ENCODE measurements at regions not wholly inside any gene's neighbourhood (a gene's known extent, or its start where the extent isn't known, plus 50 kb on each side); places are given as distances from the start of the nearest gene placed in this dataset.

DNA sequence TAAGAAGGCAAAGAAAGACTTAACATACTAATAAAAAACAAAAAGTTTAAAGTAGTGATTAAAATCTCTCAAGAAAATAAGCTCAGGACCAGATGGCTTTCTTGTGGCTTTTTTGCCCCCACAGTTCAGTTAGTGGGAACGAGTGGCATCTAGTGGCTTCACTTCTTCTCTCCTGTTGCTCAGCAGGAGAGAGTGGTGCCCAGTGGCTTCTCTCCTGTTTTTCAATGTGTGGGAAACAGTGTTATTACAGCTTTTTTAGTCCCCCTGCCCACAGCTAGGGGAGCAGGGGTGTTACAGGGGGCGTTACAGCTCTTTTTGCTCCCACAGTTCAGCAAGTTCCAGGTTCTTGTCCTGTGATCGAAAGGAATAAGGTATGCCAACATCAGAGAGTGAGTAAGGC, 135.2 kb downstream of the RERGL start:
- no peak overlapping the region for H4K8ac ChIP-seq (ENCODE audit: low read depth in 2 of 2, low read length in 2 of 2)
- no CpG with 5 or more reads among the region's 3 CpGs for WGBS, 2 experiments (ENCODE audit: extremely low coverage in 2 of 2, insufficient read length in 1 of 2)
- H2AK5ac ChIP-seq (ENCODE audit: low read depth, low read length), result no peak overlapping the region
- no peak overlapping the region for H3K23ac ChIP-seq (ENCODE audit: low read depth, low read length)
- H3K36me3 ChIP-seq (ENCODE audit: control insufficient read depth, insufficient read depth, low read length), result no peaks in the 10 kb centered on the region
- H2AFZ ChIP-seq (replicated peaks; ENCODE audit: low read length, poor library complexity), result no peak overlapping the region
- no peaks in the 10 kb centered on the region for H3K9me1 ChIP-seq (ENCODE audit: insufficient read depth, low read length)
- ChIA-PET CTCF (no interaction called here), POLR2A (ENCODE audit: unreplicated experiment) (no interaction called here)
- H3K27me3 ChIP-seq (ENCODE audit: control insufficient read depth, insufficient read depth, low read length), result no peaks in the 10 kb centered on the region
- no peak for ATAC-seq (ENCODE audit: low read depth)
- no peak overlapping the region for H2AK9ac ChIP-seq (replicated peaks; ENCODE audit: low read depth, low read length, poor library complexity)
- H3K4ac ChIP-seq (ENCODE audit: low read depth, low read length), result no peak overlapping the region
- dilution Hi-C loops (cut with HindIII; ENCODE audit: low sequenced_read_pairs, unreplicated experiment) (no loop called here), in situ Hi-C loops (cut with MboI; ENCODE audit: low sequenced_read_pairs) (no loop called here), intact Hi-C loops (cut with micrococcal nuclease) (no loop called here)
- no peak overlapping the region for H2BK5ac ChIP-seq (ENCODE audit: low read depth, low read length, poor library complexity, severe bottlenecking)
- no peak overlapping the region for H3K27ac ChIP-seq (ENCODE audit: insufficient read depth, low read length)
- H4K91ac ChIP-seq (ENCODE audit: insufficient read depth, low read depth, low read length), result no peak overlapping the region
- H3K79me1 ChIP-seq (ENCODE audit: low read depth in 1 of 2, low read length in 2 of 2), result no peaks in the 10 kb centered on the region
- no peak overlapping the region for H3K18ac ChIP-seq (ENCODE audit: low read depth, low read length)
- H2BK15ac ChIP-seq (ENCODE audit: low read depth, low read length), result no peak overlapping the region
- no peak overlapping the region for H3K4me2 ChIP-seq (ENCODE audit: low read depth, low read length)
- BruUV-seq (replicated peaks), result no TSS peak
- no peak overlapping the region for H3K9ac ChIP-seq (ENCODE audit: low read depth, low read length)
- H3K4me3 ChIP-seq (ENCODE audit: insufficient read depth, low read depth, low read length), result no peak overlapping the region
- no peak for DNase-seq
- H2BK20ac ChIP-seq (ENCODE audit: low read depth, low read length), result no peak overlapping the region
- H4K20me1 ChIP-seq (ENCODE audit: insufficient read depth, low read length), result no peaks in the 10 kb centered on the region
- no peak for TF ChIP-seq POLR2A (IDR thresholded peaks at IDR 0.05; ENCODE audit: low read depth, low read length)
- no peak for TF ChIP-seq MAFK (IDR thresholded peaks at IDR 0.05; ENCODE audit: low read depth, low read length)
- no peak for TF ChIP-seq CEBPB (IDR thresholded peaks at IDR 0.05; ENCODE audit: low read depth, low read length)
- no peak for TF ChIP-seq MXI1 (IDR thresholded peaks at IDR 0.05; ENCODE audit: borderline replicate concordance, low read depth, low read length)
- TF ChIP-seq, protein P1, sequence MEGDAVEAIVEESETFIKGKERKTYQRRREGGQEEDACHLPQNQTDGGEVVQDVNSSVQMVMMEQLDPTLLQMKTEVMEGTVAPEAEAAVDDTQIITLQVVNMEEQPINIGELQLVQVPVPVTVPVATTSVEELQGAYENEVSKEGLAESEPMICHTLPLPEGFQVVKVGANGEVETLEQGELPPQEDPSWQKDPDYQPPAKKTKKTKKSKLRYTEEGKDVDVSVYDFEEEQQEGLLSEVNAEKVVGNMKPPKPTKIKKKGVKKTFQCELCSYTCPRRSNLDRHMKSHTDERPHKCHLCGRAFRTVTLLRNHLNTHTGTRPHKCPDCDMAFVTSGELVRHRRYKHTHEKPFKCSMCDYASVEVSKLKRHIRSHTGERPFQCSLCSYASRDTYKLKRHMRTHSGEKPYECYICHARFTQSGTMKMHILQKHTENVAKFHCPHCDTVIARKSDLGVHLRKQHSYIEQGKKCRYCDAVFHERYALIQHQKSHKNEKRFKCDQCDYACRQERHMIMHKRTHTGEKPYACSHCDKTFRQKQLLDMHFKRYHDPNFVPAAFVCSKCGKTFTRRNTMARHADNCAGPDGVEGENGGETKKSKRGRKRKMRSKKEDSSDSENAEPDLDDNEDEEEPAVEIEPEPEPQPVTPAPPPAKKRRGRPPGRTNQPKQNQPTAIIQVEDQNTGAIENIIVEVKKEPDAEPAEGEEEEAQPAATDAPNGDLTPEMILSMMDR (conservative IDR thresholded peaks at IDR 0.05; ENCODE audit: low read depth, low read length), result no peak
- TF ChIP-seq RCOR1 (IDR thresholded peaks at IDR 0.05; ENCODE audit: insufficient replicate concordance, low read length), result no peak
- no peak for TF ChIP-seq FOS (IDR thresholded peaks at IDR 0.05; ENCODE audit: low read depth, low read length)
- TF ChIP-seq MAZ (IDR thresholded peaks at IDR 0.05; ENCODE audit: borderline replicate concordance, low read depth, low read length), result no peak
- TF ChIP-seq ELK1 (IDR thresholded peaks at IDR 0.05; ENCODE audit: borderline replicate concordance, low read depth, low read length), result no peak
- TF ChIP-seq USF2 (IDR thresholded peaks at IDR 0.05; ENCODE audit: low read depth, low read length), result no peak
- no peak for TF ChIP-seq CHD1 (IDR thresholded peaks at IDR 0.05; ENCODE audit: low read depth, low read length)
- no peak for TF ChIP-seq RAD21 (IDR thresholded peaks at IDR 0.05; ENCODE audit: low read length)
- no peak for TF ChIP-seq SMC3 (IDR thresholded peaks at IDR 0.05; ENCODE audit: low read depth, low read length)
- TF ChIP-seq NFE2L2 (IDR thresholded peaks at IDR 0.05; ENCODE audit: low read depth, low read length), result no peak
- H2BK120ac ChIP-seq (ENCODE audit: low read depth, low read length), result no peak overlapping the region
- H3K4me1 ChIP-seq (ENCODE audit: control insufficient read depth, insufficient read depth, low read length), result no peaks in the 10 kb centered on the region
- H4K5ac ChIP-seq (ENCODE audit: low read depth, low read length), result no peak overlapping the region
- H3K56ac ChIP-seq (ENCODE audit: extremely low read depth, insufficient read depth, low read length), result no peak overlapping the region
- no peak overlapping the region for H3K14ac ChIP-seq (replicated peaks; ENCODE audit: low read depth, low read length)
- peaks cover 8% of the 10 kb centered on the region for H3K9me3 ChIP-seq (ENCODE audit: control insufficient read depth, insufficient read depth, low read length)

Measured in IMR-90 (cell line).